ENCODE measurements at regions not wholly inside any gene's neighbourhood (a gene's known extent, or its start where the extent isn't known, plus 50 kb on each side); places are given as distances from the start of the nearest gene placed in this dataset.

DNA sequence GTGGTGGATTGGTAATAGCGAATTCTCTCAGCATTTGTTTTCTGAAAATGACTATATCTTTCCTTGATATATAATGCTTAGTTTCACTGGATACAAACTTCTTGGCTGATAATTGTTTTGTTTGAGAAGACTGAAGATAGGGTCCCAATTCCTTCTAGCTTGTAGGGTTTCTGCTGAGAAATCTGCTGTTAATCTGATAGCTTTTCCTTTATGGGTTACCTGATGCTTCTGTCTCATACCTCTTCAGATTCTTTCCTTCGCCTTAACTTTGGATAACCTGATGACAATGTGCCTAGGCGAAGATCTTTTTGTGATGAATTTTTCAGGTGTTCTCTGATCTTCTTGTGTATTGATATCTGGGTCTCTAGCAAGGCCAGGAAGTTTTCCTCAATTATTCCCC, 94.7 kb upstream of the ACO1 start:
- no peak for DNase-seq (ENCODE audit: low read depth in 4 of 4, low spot score in 3 of 4)

- no peak for DNase-seq (ENCODE audit: low read depth in 4 of 4, low spot score in 3 of 4)
Observed at GRCh38 chr9:32291370-32291769, 93.1 kb upstream of the ACO1 start.

GRCh38 chr9:32292611-32293010, 91.8 kb upstream of the ACO1 start:
- DNase-seq (ENCODE audit: low read depth in 4 of 4, low spot score in 3 of 4): no peak

- no peak for DNase-seq (ENCODE audit: low read depth in 4 of 4, low spot score in 3 of 4)
Observed at GRCh38 chr9:32293091-32293490, 91.4 kb upstream of the ACO1 start.

DNA sequence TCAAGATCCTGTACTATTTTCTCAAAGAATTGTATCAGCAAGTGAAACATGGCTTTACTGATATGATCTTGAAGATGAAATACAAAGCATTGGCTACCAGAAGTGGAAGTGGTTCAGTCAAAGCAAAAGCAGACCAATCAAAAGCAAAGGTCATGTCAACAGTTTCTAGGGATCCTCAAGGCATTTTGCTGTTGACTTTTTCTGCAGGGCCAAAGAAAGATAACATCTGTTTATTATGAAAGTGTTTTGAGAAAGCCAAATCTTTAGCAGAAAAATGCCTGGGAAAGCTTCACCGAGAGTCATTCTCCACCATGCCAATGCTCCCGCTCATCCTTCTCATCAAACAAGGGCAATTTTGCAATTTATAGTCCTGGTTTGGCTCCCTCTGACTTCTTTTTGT, 90.3 kb upstream of the ACO1 start:
- peak in 3 of 4 donors; percentile 13 to 23 (median 20) for DNase-seq (ENCODE audit: low read depth in 4 of 4, low spot score in 3 of 4)

GRCh38 chr9:32300373-32300772, 84.1 kb upstream of the ACO1 start:
- no peak for DNase-seq (ENCODE audit: low read depth in 4 of 4, low spot score in 3 of 4)

DNA sequence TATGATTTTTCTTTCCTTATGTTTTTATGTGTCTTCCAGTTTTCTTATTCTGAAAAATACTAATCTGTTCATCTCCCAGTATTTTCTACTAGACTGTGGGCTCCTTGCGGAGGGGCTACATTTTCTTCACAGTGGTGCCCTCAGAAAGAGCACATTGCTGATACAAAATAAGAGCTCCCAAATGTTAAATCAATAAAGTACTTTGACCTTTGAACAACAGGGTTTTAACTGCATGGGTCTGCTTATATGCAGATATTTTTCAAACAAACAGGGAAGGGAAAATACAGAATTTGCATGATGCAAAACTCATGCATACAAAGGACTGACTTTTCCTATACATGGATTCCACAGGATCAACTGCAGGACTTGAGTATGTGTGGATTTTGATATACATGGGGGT, 79.9 kb upstream of the ACO1 start:
- no peak for DNase-seq (ENCODE audit: low read depth in 4 of 4, low spot score in 3 of 4)

GRCh38 chr9:32306006-32306405, 78.4 kb upstream of the ACO1 start:
- DNase-seq (ENCODE audit: low read depth in 4 of 4, low spot score in 3 of 4): no peak

GRCh38 chr9:32319312-32319929, 65.0 kb upstream of the ACO1 start:
- no peak for DNase-seq (ENCODE audit: low read depth in 4 of 4, low spot score in 3 of 4)

DNA sequence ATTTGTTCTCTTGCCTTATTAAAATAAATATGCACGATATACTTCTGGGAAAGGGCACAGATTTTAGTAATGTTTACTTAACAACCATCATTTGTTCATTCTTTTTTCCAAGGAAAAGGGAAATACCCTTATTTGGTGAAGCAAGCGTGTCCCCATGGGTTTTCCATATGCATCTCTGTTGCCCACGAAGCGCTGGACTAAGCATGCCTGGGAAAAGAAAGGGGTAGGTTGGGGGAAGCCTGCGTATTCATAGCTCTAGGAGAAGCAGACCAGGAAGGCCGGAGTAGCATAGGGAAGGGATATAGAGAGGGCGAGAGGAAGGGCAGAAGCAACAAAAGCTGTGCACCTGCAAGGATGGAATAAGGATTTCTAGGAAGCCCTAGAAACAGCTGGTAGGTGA, 61.8 kb upstream of the ACO1 start:
- no peak for DNase-seq (ENCODE audit: low read depth in 4 of 4, low spot score in 3 of 4)

DNA sequence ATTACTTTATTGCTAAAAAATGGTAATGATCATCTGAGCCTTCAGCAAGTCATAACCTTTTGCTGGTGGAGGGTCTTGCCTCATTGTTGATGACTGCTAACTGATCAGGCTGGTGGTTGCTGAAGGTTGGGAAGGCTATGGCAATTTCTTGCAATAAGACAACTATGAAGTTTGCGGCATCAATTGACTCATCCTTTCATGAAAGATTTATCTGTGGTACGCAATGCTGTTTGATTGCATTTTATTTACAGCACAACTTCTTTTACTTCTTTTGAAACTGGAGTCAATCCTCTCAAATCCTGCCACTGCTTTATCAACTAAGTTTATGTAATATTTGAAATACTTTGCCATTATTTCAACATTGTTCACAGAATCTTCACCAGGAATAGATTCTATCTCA, 58.3 kb upstream of the ACO1 start:
- DNase-seq (ENCODE audit: low read depth in 4 of 4, low spot score in 3 of 4): no peak

DNA sequence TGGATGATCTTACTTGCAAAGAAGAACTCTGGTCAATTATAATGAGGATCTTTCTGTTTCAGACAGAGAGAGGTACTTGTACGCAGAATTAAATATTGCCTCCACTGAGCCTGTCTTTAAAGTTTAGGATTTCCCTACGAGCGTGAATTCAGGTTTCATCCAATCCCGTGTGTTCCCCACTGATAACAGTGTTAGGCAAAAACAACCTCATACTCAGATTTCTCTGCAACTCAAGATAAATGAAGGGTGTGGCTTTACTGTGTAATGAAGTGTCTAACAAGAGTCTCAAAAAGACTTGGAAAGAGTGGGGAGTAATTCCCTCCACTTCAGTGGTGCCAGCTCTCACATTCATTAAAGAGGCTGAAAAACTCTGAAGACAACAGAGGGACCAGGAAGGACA, 53.2 kb upstream of the ACO1 start:
- no peak for DNase-seq (ENCODE audit: low read depth in 4 of 4, low spot score in 3 of 4)

DNA sequence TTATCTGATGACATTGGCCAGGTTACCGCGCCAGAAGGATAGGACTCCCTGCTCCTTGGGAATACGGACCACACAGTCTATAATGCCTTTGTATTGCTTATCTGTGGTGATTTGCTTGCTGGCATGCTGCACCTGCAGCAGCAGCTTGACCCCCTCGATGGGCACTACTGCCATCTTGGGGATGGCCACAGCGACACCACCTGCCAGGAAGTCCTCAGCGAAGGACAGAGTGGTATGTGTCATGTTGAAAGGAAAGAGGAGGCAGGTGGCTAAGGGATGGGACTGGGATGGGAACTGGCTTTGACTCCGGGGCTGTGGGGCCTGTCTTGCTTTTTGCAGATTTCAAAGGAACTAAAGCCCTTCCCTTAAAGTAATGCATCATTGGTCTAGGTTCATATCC, 50.3 kb upstream of the ACO1 start:
- DNase-seq (ENCODE audit: low read depth in 4 of 4, low spot score in 3 of 4): no peak

Data from right renal pelvis (tissue), 4 donors.